ENCODE measurements at regions not wholly inside any gene's neighbourhood (a gene's known extent, or its start where the extent isn't known, plus 50 kb on each side); places are given as distances from the start of the nearest gene placed in this dataset.

DNA sequence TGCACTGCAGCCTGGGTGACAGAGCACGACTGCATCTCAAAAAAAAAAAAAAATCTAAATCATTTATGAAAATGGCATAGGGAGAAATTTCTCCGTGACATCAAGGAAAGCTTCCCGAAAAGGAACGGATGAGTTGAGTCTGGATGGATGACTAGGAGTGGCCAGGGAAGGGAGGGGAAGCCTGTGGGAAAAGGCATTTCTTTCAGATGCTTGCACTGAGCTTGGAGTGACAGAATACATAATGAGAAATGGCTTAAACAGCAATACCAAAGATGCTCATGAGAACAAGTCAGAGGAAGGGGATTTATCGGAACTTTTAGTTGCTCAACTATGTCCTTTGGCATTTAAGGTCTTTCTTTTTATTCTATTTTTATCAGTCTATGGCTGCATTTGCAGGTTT is 1369.2 kb upstream of the TMEM132C start:
- DNase-seq (ENCODE audit: low read depth): no peak
- TF ChIP-seq, protein P1, sequence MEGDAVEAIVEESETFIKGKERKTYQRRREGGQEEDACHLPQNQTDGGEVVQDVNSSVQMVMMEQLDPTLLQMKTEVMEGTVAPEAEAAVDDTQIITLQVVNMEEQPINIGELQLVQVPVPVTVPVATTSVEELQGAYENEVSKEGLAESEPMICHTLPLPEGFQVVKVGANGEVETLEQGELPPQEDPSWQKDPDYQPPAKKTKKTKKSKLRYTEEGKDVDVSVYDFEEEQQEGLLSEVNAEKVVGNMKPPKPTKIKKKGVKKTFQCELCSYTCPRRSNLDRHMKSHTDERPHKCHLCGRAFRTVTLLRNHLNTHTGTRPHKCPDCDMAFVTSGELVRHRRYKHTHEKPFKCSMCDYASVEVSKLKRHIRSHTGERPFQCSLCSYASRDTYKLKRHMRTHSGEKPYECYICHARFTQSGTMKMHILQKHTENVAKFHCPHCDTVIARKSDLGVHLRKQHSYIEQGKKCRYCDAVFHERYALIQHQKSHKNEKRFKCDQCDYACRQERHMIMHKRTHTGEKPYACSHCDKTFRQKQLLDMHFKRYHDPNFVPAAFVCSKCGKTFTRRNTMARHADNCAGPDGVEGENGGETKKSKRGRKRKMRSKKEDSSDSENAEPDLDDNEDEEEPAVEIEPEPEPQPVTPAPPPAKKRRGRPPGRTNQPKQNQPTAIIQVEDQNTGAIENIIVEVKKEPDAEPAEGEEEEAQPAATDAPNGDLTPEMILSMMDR (IDR thresholded peaks at IDR 0.05; ENCODE audit: insufficient read depth, low read depth, low read length): no peak
- no peak overlapping the region for H3K4me3 ChIP-seq (ENCODE audit: low read depth, low read length)

DNA sequence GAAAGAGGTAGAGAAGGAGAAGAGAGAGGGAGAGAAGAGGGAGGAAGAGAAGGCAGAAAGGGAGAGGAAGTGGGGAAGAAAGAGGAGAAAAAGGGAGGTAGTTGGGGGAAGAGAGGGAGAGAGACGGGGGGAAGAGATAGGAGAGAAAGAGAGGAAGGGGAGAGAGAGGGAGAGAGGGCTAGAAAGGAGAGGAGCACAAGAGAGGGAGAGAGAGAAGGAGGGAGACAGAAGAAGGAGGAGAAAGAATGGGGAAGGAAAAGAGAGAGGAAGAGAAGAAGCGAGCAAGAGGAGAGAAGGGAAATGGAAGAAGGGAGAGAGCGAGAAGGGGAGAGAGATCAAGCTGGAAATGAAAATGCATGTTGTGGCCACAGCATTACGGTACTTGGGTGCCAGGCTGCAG is 1368.4 kb upstream of the TMEM132C start:
- H3K4me3 ChIP-seq (ENCODE audit: low read depth, low read length): no peak overlapping the region
- TF ChIP-seq, protein P1 (IDR thresholded peaks at IDR 0.05; ENCODE audit: insufficient read depth, low read depth, low read length): no peak
- no peak for DNase-seq (ENCODE audit: low read depth)

- DNase-seq (ENCODE audit: low read depth): no peak
- H3K4me3 ChIP-seq (ENCODE audit: low read depth, low read length): no peak overlapping the region
- TF ChIP-seq, protein P1 (IDR thresholded peaks at IDR 0.05; ENCODE audit: insufficient read depth, low read depth, low read length): no peak
Observed at GRCh38 chr12:126899926-126900792, 1366.8 kb upstream of the TMEM132C start.

GRCh38 chr12:126903027-126903876 is 1363.7 kb upstream of the TMEM132C start:
- TF ChIP-seq, protein P1 (IDR thresholded peaks at IDR 0.05; ENCODE audit: insufficient read depth, low read depth, low read length): no peak
- H3K4me3 ChIP-seq (ENCODE audit: low read depth, low read length): no peak overlapping the region
- DNase-seq (ENCODE audit: low read depth): no peak

GRCh38 chr12:126905752-126906151 is 1361.2 kb upstream of the TMEM132C start:
- DNase-seq (ENCODE audit: low read depth): no peak
- TF ChIP-seq, protein P1 (IDR thresholded peaks at IDR 0.05; ENCODE audit: insufficient read depth, low read depth, low read length): no peak
- H3K4me3 ChIP-seq (ENCODE audit: low read depth, low read length): no peak overlapping the region

GRCh38 chr12:126907900-126908764 is 1358.8 kb upstream of the TMEM132C start:
- no peak for DNase-seq (ENCODE audit: low read depth)
- no peak overlapping the region for H3K4me3 ChIP-seq (ENCODE audit: low read depth, low read length)
- TF ChIP-seq, protein P1 (IDR thresholded peaks at IDR 0.05; ENCODE audit: insufficient read depth, low read depth, low read length): no peak
